ENCODE measurements at regions not wholly inside any gene's neighbourhood (a gene's known extent, or its start where the extent isn't known, plus 50 kb on each side); places are given as distances from the start of the nearest gene placed in this dataset.

DNA sequence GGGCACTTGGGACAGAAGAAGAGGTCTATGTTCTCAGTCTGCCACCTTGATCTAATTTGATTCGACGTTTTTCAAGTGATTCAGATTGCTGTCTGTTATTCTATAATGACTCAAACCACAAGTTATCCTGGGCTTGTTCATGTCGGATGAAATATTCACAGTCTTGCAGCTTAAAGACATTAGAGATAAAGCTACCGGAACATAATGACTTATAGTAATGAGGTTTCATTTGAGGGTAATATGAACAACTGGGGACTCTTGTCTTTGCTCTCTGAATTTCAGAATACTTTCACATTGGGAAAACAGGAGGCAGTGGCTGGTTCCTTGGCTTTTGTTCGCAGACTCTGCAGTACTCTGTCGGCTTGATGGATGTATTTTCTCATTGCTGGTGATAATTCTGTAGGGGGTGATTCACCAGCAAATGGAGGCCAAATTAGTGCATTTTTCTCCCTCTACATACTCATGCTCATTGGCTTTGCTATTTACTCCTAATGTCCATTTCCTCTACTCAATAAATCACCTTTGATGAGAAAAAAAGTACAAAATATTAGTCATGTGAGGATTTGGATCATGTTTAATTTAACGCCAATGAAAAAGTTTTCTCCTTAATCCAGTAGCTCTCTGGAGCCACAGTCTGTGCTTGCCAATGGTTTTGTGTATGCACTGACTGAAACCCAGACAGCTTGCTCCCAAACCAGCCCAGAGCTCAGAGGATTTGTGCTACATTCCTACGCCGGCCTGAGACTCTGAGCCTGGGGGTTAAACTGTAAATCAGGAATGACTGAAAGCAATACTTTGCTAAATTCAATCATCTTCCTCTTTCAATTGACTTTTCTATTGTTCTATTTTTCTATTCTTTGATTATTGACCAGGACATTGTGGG lies 154.7 kb upstream of the ANKH start (continued):
- TF ChIP-seq CBX8 (IDR thresholded peaks at IDR 0.05; ENCODE audit: borderline replicate concordance, low read depth, low read length) (no peak), SUZ12 (IDR thresholded peaks at IDR 0.05; ENCODE audit: low read length) (no peak), JUN (IDR thresholded peaks at IDR 0.05; ENCODE audit: low read depth, low read length) (no peak), GTF2F1 (IDR thresholded peaks at IDR 0.05; ENCODE audit: borderline replicate concordance, low read depth, low read length) (no peak), FOSL1 (IDR thresholded peaks at IDR 0.05; ENCODE audit: insufficient read depth, low read depth, low read length) (no peak)

Data from H1 (cell line).